ENCODE measurements at regions not wholly inside any gene's neighbourhood (a gene's known extent, or its start where the extent isn't known, plus 50 kb on each side); places are given as distances from the start of the nearest gene placed in this dataset.

GRCh38 chrX:9127986-9128385 lies 94.1 kb upstream of the FAM9B start:
- Histone ChIP-seq H2BK120ac (ENCODE audit: low read depth, low read length) (no peak overlapping the region), H3K18ac (ENCODE audit: low read depth, low read length) (no peak overlapping the region), H2AK9ac (replicated peaks; ENCODE audit: low read depth, low read length, poor library complexity) (no peak overlapping the region), H3K9me1 (ENCODE audit: insufficient read depth, low read length) (0 out of 2 replicates have a peak, but pooled peaks cover 2% of the 10 kb centered on the region), H2BK20ac (ENCODE audit: low read depth, low read length) (no peak overlapping the region), H3K4ac (ENCODE audit: low read depth, low read length) (no peak overlapping the region), H3K9ac (ENCODE audit: low read depth, low read length) (no peak overlapping the region), H3K36me3 (ENCODE audit: control insufficient read depth, insufficient read depth, low read length) (no peaks in the 10 kb centered on the region), H3K79me1 (ENCODE audit: low read depth in 1 of 2, low read length in 2 of 2) (no peaks in the 10 kb centered on the region), H3K14ac (replicated peaks; ENCODE audit: low read depth, low read length) (no peak overlapping the region), H3K4me3 (ENCODE audit: insufficient read depth, low read depth, low read length) (no peak overlapping the region), H2AFZ (replicated peaks; ENCODE audit: low read length, poor library complexity) (no peak overlapping the region), H3K4me1 (ENCODE audit: control insufficient read depth, insufficient read depth, low read length) (no peaks in the 10 kb centered on the region), H3K4me2 (ENCODE audit: low read depth, low read length) (no peak overlapping the region), H4K5ac (ENCODE audit: low read depth, low read length) (no peak overlapping the region), H3K23ac (ENCODE audit: low read depth, low read length) (no peak overlapping the region), H3K56ac (ENCODE audit: extremely low read depth, insufficient read depth, low read length) (no peak overlapping the region), H4K8ac (ENCODE audit: low read depth in 2 of 2, low read length in 2 of 2) (no peak overlapping the region), H3K9me3 (ENCODE audit: control insufficient read depth, insufficient read depth, low read length) (no peaks in the 10 kb centered on the region), H4K20me1 (ENCODE audit: insufficient read depth, low read length) (no peaks in the 10 kb centered on the region), H2BK5ac (ENCODE audit: low read depth, low read length, poor library complexity, severe bottlenecking) (no peak overlapping the region), H4K91ac (ENCODE audit: insufficient read depth, low read depth, low read length) (no peak overlapping the region), H3K27me3 (ENCODE audit: control insufficient read depth, insufficient read depth, low read length) (no peaks in the 10 kb centered on the region), H3K27ac (ENCODE audit: insufficient read depth, low read length) (no peak overlapping the region), H2AK5ac (ENCODE audit: low read depth, low read length) (no peak overlapping the region), H2BK15ac (ENCODE audit: low read depth, low read length) (no peak overlapping the region)
- BruUV-seq (replicated peaks), result no TSS peak
- WGBS, 2 experiments (ENCODE audit: extremely low coverage in 2 of 2, insufficient read length in 1 of 2), result 60% methylated on average over 2 of the region's 6 CpGs; no CpG with 5 or more reads in 1 of the 2 experiments
- DNase-seq, result no peak
- dilution Hi-C loops (cut with HindIII; ENCODE audit: low sequenced_read_pairs, unreplicated experiment), result no loop called here
- intact Hi-C loops (cut with micrococcal nuclease), result no loop called here
- CTCF ChIA-PET, result no interaction called here
- no peak for TF ChIP-seq MXI1 (IDR thresholded peaks at IDR 0.05; ENCODE audit: borderline replicate concordance, low read depth, low read length)
- TF ChIP-seq MAFK (IDR thresholded peaks at IDR 0.05; ENCODE audit: low read depth, low read length), result no peak
- no peak for ATAC-seq (ENCODE audit: low read depth)
- POLR2A ChIA-PET (ENCODE audit: unreplicated experiment), result no interaction called here
- in situ Hi-C loops (cut with MboI; ENCODE audit: low sequenced_read_pairs), result no loop called here

Data from IMR-90 (cell line).